ENCODE measurements at regions not wholly inside any gene's neighbourhood (a gene's known extent, or its start where the extent isn't known, plus 50 kb on each side); places are given as distances from the start of the nearest gene placed in this dataset.

GRCh38 chr18:72056171-72056570 lies 488.0 kb downstream of the CBLN2 start:
- DNase-seq: no peak

- peak; percentile 1 for DNase-seq
These were observed 502.7 kb downstream of the CBLN2 start for GRCh38 chr18:72041313-72042032.

GRCh38 chr18:72013427-72013850 lies 530.7 kb downstream of the CBLN2 start:
- no peak for DNase-seq

GRCh38 chr18:71998547-71999097 lies 545.5 kb downstream of the CBLN2 start:
- no peak for DNase-seq

- no peak for DNase-seq
These were observed 548.2 kb downstream of the CBLN2 start for GRCh38 chr18:71995904-71996465.

GRCh38 chr18:71994273-71994672 lies 549.9 kb downstream of the CBLN2 start:
- no peak for DNase-seq

GRCh38 chr18:71989616-71990015 lies 554.5 kb downstream of the CBLN2 start:
- no peak for DNase-seq

- DNase-seq: no peak
These were observed 557.6 kb downstream of the CBLN2 start for GRCh38 chr18:71986351-71987050.

GRCh38 chr18:71976744-71977143 lies 567.4 kb downstream of the CBLN2 start:
- DNase-seq: no peak

GRCh38 chr18:71966791-71967190 lies 577.4 kb downstream of the CBLN2 start:
- no peak for DNase-seq

- no peak for DNase-seq
These were observed 585.5 kb downstream of the CBLN2 start for GRCh38 chr18:71958605-71959004.

- DNase-seq: no peak
These were observed 593.1 kb downstream of the CBLN2 start for GRCh38 chr18:71951001-71951400.

GRCh38 chr18:71942433-71942832 lies 601.7 kb downstream of the CBLN2 start:
- DNase-seq: no peak

- DNase-seq: no peak
These were observed 604.7 kb downstream of the CBLN2 start for GRCh38 chr18:71939483-71939882.

- DNase-seq: no peak
These were observed 607.4 kb downstream of the CBLN2 start for GRCh38 chr18:71936744-71937143.

GRCh38 chr18:71919211-71919610 lies 624.9 kb downstream of the CBLN2 start:
- no peak for DNase-seq

GRCh38 chr18:71913641-71914040 lies 630.5 kb downstream of the CBLN2 start:
- no peak for DNase-seq

- no peak for DNase-seq
These were observed 641.7 kb downstream of the CBLN2 start for GRCh38 chr18:71902482-71902881.

GRCh38 chr18:71899707-71900472 lies 644.3 kb downstream of the CBLN2 start:
- DNase-seq: peak; percentile 19

GRCh38 chr18:71899183-71899582 lies 645.0 kb downstream of the CBLN2 start:
- peak; percentile 7 for DNase-seq

GRCh38 chr18:71887509-71887908 lies 656.6 kb downstream of the CBLN2 start:
- no peak for DNase-seq

- DNase-seq: no peak
These were observed 665.9 kb downstream of the CBLN2 start for GRCh38 chr18:71878226-71878625.

- no peak for DNase-seq
These were observed 670.4 kb downstream of the CBLN2 start for GRCh38 chr18:71873695-71874094.

Data from hematopoietic multipotent progenitor cell treated with erythropoietin and hydrocortisone succinate and interleukin-3 and kit ligand, for 4 days (in vitro differentiated cells).